ENCODE measurements at regions not wholly inside any gene's neighbourhood (a gene's known extent, or its start where the extent isn't known, plus 50 kb on each side); places are given as distances from the start of the nearest gene placed in this dataset.

- no peak for FAIRE-seq
- Histone ChIP-seq H3K36me3 (ENCODE audit: control insufficient read depth in 2 of 4, insufficient read depth in 4 of 4, low read length in 3 of 4) (no peaks in the 10 kb centered on the region), H2BK20ac (ENCODE audit: low read length) (no peak overlapping the region), H3K79me2 (ENCODE audit: control insufficient read depth in 1 of 2, insufficient read depth in 2 of 2, low read length in 2 of 2) (no peaks in the 10 kb centered on the region), H2BK120ac (replicated peaks; ENCODE audit: low read depth, low read length) (no peak overlapping the region), H3K56ac (replicated peaks; ENCODE audit: insufficient read length, low read depth, low read length) (no peak overlapping the region), H3K4me2 (ENCODE audit: insufficient read depth in 1 of 2, low read depth in 2 of 2, low read length in 2 of 2) (no peak overlapping the region), H3K4me3 (ENCODE audit: extremely low read depth in 1 of 4, insufficient read depth in 2 of 4, low read depth in 3 of 4, low read length in 4 of 4) (no peak overlapping the region), H2BK5ac (ENCODE audit: low read depth, low read length) (no peak overlapping the region), H3K27me3 (replicated peaks in 1 of 4; ENCODE audit: control insufficient read depth in 3 of 4, extremely low read depth in 1 of 4, insufficient read depth in 3 of 4, low read length in 3 of 4) (no peaks in the 10 kb centered on the region), H3K23ac (ENCODE audit: insufficient read length) (no peak overlapping the region), H3K18ac (ENCODE audit: extremely low read depth, low read length) (no peak overlapping the region), H3K9ac (replicated peaks in 1 of 4; ENCODE audit: extremely low read depth in 1 of 4, low read depth in 3 of 4, low read length in 3 of 4) (no peak overlapping the region), H4K20me1 (replicated peaks in 1 of 2; ENCODE audit: control insufficient read depth in 1 of 2, insufficient read depth in 2 of 2, low read length in 2 of 2) (no peaks in the 10 kb centered on the region), H3K4me1 (replicated peaks in 1 of 4; ENCODE audit: control insufficient read depth in 3 of 4, insufficient read depth in 4 of 4, low read length in 3 of 4) (no peaks in the 10 kb centered on the region), H4K8ac (ENCODE audit: extremely low read depth, insufficient read depth, low read length) (no peak overlapping the region), H3K14ac (ENCODE audit: insufficient read length) (no peak overlapping the region), H2BK12ac (ENCODE audit: low read depth, low read length) (no peak overlapping the region), H3K4ac (replicated peaks; ENCODE audit: insufficient read length, low read depth, low read length) (no peak overlapping the region), H3K27ac (ENCODE audit: low read depth, low read length) (no peak overlapping the region), H2AK5ac (ENCODE audit: low read depth, low read length) (no peak overlapping the region), H3K9me3 (ENCODE audit: insufficient read depth in 2 of 2, low read depth in 1 of 2, low read length in 1 of 2) (no peaks in the 10 kb centered on the region), H3K23me2 (ENCODE audit: low read depth, low read length) (no peaks in the 10 kb centered on the region), H3K79me1 (ENCODE audit: low read depth, low read length) (no peaks in the 10 kb centered on the region), H4K91ac (replicated peaks; ENCODE audit: insufficient read length, low read length) (no peak overlapping the region), H4K5ac (ENCODE audit: insufficient read length, low read depth, low read length) (no peak overlapping the region), H2BK15ac (ENCODE audit: low read length) (no peak overlapping the region), H2AFZ (ENCODE audit: low read length) (no peak overlapping the region)
- WGBS, 2 experiments (ENCODE audit: extremely low coverage in 1 of 2, insufficient coverage in 1 of 2, insufficient read length in 1 of 2, insufficient replicate concordance in 2 of 2, low coverage in 1 of 2, low lambda C conversion rate in 2 of 2, missing lambda C conversion rate in 1 of 2): 92% methylated on average over 7 of the region's 7 CpGs; no CpG with 5 or more reads in 1 of the 2 experiments
- DNase-seq (ENCODE audit: low read depth in 1 of 2, low spot score in 2 of 2): no peak
- POLR2A ChIA-PET (ENCODE audit: partially characterized antibody): no interaction called here
- CTCF ChIA-PET (ENCODE audit: partially characterized antibody): no interaction called here
- TF ChIP-seq MAX (IDR thresholded peaks at IDR 0.05): no peak
- TF ChIP-seq ASH2L (IDR thresholded peaks at IDR 0.05; ENCODE audit: low read length): no peak
- TF ChIP-seq YY1 (IDR thresholded peaks at IDR 0.05; ENCODE audit: low read depth, low read length): no peak
- TF ChIP-seq TAF1 (IDR thresholded peaks at IDR 0.05; ENCODE audit: low read depth, low read length): no peak
- no peak for TF ChIP-seq GABPA (IDR thresholded peaks at IDR 0.05; ENCODE audit: borderline replicate concordance, insufficient read depth, low read length)
- TF ChIP-seq SIX5 (IDR thresholded peaks at IDR 0.05; ENCODE audit: low read depth, low read length): no peak
- TF ChIP-seq RNF2 (IDR thresholded peaks at IDR 0.05; ENCODE audit: borderline replicate concordance, low read depth, low read length, missing control alignments, poor library complexity, severe bottlenecking): no peak
- no peak for TF ChIP-seq CHD2 (IDR thresholded peaks at IDR 0.05; ENCODE audit: low read length)
- TF ChIP-seq HDAC2 (IDR thresholded peaks at IDR 0.05; ENCODE audit: borderline replicate concordance in 1 of 2, low read depth in 2 of 2, low read length in 2 of 2): no peak
- TF ChIP-seq CTCF (IDR thresholded peaks at IDR 0.05; ENCODE audit: control extremely low read depth in 1 of 3, insufficient read depth in 1 of 3, low read depth in 1 of 3, low read length in 3 of 3): no peak
- no peak for TF ChIP-seq E2F6 (IDR thresholded peaks at IDR 0.05)
These were observed 98.2 kb upstream of the RIOK2 start for GRCh38 chr5:97281257-97281656.

Data from H1 (cell line).